GM12892 (cell line): ENCODE measurements at regions not wholly inside any gene's neighbourhood (a gene's known extent, or its start where the extent isn't known, plus 50 kb on each side); places are given as distances from the start of the nearest gene placed in this dataset.

Experiments used
- POLR2A ChIP-seq: IDR thresholded peaks from 2 replicates; pipeline ENCODE4 v1.6.1; 2011; ENCODE audit warnings: low read depth, low read length, control low read depth
- POLR2AphosphoS5 ChIP-seq: IDR thresholded peaks from 2 replicates; pipeline ENCODE4 v1.6.1; 2011; ENCODE audit warnings: low read depth, low read length, control low read depth
- TAF1 ChIP-seq: IDR thresholded peaks from 2 replicates; pipeline ENCODE4 v1.6.1; 2011; ENCODE audit warnings: low read depth, mild to moderate bottlenecking, control low read depth, low read length, borderline replicate concordance

- TF ChIP-seq TAF1 = no peak
- TF ChIP-seq POLR2A = no peak
- TF ChIP-seq POLR2AphosphoS5 = no peak
Measured at GRCh38 chr13:22372261-22372660, 701.4 kb downstream of the FGF9 start.
